GM21390 (cell line): ENCODE measurements at regions not wholly inside any gene's neighbourhood (a gene's known extent, or its start where the extent isn't known, plus 50 kb on each side); places are given as distances from the start of the nearest gene placed in this dataset.
"Not testable (repeated sequence)": the region's sequence is repeated elsewhere in the genome, so short reads cannot be mapped to it uniquely, and the experiment has no call there.

ENCODE experiments used
- ATAC-seq: cut with Tn5 transposase; IDR thresholded peaks from one replicate; pipeline ENCODE4 v1.9.1; 2021; ENCODE audit not compliant: unreplicated experiment

DNA sequence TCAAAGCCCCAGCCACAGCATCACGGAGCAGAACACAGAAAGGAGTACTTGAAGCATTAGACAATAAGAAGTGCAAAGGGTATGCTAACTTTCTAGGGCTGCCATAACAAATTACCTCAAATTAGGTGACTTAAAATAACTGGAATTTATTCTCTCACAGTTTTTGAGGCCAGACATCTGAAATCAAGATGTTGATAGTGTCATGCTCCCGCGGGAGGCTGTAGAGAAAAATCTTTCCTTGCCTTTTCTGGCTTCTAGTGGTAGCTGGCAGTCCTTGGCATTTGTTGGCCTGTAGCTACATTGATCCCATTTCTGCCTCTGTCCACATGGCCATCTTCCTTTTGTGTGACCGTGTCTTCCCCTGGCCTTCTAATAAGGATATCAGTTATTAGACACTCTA, 51.9 kb upstream of the SPDL1 start:
- no peak for ATAC-seq

GRCh38 chr5:169527863-169528262, 55.7 kb upstream of the SPDL1 start:
- ATAC-seq = no peak

GRCh38 chr5:169527066-169527465, 56.5 kb upstream of the SPDL1 start:
- ATAC-seq = no peak

DNA sequence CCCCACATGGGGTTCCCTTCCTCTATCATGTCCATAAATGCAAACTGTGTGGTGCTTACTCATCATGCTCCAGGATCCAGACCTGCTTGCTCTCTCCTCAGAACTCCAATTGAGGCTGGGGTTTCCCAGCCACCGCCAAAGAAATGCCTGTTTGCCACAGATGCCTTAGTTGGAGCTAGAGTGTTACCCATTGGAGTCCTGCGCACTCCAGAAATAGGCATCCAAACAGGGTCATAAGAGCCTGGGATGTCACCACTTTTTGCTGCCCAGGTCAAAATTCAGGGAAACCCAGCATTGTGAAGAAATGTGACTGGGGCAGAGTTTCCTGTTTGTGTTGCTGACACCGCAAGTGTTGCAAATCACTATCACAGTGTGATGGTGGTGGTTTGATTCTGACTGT, 60.7 kb upstream of the SPDL1 start:
- no peak for ATAC-seq

DNA sequence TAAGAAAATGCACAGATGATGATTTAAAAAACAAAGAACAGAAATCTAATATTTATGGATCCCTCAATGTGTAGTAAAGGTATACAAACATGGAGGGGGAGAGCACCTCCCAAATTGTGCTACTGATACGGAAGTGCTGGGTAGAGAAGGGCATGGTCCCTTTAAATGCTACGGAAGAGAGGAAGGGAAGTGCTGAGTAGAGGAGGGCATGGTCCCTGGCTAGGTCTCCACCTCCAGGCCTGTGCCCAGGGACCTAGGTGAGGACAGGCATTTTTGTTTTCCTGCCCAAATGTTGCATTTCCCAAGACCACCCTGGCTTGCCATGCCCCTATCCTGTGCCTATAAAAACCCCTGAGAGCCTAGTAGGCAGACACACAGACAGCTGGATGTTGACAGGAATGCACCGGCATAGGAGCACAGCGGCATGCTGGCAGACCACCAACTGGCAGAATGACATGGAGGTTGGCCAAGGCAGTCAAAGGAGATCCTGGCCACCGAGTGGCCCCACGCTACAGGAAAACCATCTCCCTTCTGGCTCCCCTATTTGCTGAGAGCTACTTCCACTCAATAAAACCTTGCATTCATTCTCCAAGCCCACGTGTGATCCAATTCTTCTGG, 62.1 kb upstream of the SPDL1 start:
- no peak for ATAC-seq

- ATAC-seq = no peak
Observed at GRCh38 chr5:169519358-169519757, 64.2 kb upstream of the SPDL1 start.

DNA sequence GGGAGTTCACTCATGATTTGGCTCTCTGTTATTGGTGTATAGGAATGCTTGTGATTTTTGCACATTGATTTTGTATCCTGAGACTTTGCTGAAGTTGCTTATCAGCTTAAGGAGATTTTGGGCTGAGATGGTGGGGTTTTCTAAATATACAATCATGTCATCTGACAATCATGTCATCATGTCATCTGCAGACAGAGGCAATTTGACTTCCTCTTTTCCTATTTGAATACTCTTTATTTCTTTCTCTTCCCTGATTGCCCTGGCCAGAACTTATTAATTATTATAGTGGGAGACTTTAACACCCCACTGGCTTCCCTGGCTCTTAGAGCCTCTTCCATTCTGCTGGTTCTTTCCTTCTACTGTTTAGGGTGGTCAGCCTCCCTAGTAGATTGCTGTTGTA, 64.8 kb upstream of the SPDL1 start:
- not testable (repeated sequence) for ATAC-seq

DNA sequence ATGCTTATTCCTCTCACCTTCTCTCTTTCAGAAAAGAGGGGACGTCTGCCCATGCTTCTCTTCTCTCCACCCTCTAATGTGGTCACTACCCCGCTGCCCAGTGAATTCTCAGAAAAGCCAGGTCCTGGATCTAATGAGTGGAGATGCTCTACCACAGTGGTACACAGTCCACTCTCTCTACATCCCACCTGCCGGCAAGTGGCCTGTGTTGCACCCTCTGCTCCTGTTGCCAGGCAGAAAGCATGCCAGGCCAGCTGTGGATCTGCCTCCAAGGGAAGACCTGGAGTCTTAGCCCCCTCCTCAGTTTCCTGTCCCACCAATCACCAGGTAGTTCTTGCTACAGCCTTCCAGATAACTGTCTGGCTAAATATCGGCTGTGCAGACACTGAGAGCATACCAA, 71.2 kb upstream of the SPDL1 start:
- ATAC-seq = no peak

- no peak for ATAC-seq
Observed at GRCh38 chr5:169511708-169512107, 71.9 kb upstream of the SPDL1 start.

- ATAC-seq = no peak
Observed at GRCh38 chr5:169507051-169507450, 76.5 kb upstream of the SPDL1 start.

GRCh38 chr5:169503886-169504285, 79.7 kb upstream of the SPDL1 start:
- ATAC-seq = no peak

- no peak for ATAC-seq
Observed at GRCh38 chr5:169499990-169500505, 83.5 kb upstream of the SPDL1 start.

DNA sequence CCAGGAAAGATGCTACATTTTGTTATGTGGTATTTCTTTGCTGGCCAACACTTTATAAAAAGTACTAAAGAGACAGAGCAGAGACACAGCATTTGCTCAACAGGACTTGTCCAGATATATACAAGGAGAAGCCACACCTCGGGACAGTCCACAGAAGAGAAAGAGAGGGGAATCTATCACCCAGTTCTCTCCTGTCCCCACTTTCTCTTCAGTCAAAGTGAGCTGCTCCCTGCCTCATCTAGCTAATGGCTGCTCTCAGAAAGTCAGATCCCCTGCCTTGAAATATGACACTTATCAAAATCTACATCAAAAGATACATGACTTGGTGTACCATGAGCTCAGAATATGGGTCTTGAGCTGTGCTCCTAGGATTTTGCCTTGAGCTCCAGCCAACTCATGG, 86.7 kb upstream of the SPDL1 start:
- ATAC-seq = no peak

GRCh38 chr5:169494941-169495548, 88.5 kb upstream of the SPDL1 start:
- no peak for ATAC-seq

DNA sequence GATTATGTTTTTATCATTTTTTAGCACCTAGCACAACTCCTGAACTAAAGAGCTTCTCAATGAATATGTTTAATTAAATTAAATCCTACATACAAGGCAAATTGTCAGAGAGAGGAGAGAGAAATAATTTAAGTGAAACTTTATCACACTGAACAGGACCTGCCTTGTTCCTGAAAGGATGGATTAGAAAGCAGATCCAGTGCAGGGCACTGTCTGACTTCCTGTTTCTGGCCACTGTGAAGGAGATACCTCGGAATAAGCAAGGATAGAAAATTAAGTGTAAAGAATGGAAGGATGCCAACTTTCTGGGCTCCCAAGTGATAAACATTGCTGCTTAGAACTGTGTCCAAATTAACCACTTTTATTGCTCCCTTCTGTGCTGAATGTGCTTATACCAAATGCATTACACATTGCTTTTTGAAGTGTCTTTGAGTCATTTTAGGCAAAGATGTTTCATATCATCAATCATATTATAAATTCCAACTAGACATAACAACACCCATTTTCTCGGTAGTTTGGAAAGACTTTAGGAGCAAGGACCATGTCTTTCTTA, 89.1 kb upstream of the SPDL1 start:
- ATAC-seq = no peak

DNA sequence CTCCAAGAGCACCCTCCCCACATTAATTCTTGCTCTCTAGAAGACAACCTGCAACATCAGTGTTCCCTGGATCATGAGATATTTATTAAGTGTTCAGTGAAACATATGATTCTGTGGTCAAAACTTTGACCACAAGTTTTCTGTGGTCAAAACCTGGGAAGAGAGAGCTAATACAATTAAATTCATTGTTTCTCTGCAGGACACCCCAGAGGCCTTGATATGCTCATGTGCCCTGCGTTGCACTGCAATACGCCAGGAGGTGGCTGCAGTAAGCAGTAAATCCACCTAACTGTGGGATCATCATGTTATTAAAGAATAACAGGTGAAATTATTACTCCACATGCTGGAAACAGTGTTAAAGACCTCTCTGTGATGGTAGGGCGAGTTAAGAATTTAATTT, 109.3 kb upstream of the SPDL1 start:
- ATAC-seq = no peak

DNA sequence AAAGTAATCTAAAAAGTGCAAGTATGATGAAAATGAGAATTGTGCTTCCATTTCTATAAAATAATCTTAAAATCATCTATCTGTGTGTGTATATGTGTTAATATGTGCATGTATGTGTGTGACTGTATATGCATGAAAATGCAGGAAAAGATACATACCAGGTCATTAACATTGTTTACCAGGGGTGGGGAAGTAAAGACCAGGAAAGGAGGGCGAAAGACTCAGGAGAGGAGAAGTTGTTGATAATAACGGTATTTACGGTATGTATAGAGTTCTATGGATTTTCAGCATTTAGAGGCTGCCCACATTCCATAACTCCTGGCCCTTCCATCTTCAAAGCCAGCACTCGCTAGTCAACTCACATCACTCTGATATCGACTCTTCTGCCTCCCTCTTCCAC, 111.0 kb upstream of the SPDL1 start:
- no peak for ATAC-seq

GRCh38 chr5:169471021-169471420, 112.6 kb upstream of the SPDL1 start:
- no peak for ATAC-seq

DNA sequence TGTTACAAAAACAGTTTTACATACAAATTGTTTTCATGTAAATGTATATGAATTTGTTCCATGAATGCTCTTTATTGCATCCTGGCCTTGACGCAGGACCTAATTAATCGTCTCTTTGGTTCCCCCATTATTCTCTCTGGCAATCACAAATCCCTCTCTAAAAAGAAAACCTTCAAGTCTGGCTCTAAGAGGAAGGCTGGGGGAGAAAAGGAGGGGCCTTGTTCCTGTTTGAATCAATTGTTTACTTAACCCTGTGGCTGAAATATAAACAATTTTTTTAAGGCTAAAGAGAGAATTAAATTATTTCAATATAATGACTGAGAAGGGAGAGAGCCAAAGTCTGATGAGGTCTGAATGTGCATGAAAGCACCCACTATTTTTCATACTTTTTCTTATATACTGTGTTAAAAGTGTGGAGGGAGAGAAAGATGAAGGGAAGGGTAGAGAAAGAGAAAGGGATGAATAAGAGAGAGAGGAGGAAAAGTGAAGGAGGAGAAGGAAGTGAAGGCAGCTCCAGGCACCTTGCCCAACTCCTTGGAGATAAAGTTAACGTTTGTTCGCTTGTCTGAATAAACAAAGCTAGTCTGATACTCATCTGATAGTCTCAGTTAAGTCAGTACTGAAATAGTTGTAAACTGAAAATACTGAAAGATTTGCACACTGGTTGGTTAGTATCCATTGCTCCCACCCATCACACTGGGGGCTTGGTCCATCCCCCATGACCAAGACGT, 116.4 kb upstream of the SPDL1 start:
- ATAC-seq = no peak

- ATAC-seq = no peak
Observed at GRCh38 chr5:169460896-169461295, 122.7 kb upstream of the SPDL1 start.

- no peak for ATAC-seq
Observed at GRCh38 chr5:169460123-169460522, 123.5 kb upstream of the SPDL1 start.

DNA sequence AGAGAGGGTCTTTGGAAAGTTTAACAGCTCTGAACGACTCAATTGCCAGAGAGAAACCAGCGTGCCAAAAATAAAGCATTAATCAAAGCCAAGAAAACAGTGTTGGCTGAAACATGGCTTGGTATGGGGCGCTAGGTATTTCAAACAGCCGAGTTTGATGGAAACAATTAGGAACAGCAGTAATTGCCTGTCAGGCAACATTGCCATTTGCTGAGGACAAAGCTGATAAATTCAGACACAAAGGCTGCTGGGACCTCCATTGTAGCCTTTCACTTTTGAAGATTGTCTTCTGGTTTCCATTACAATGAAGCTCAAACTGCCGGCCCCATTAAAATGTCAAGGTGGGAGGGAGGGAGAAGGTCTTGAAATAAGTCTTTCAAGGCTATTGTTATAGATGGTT, 125.4 kb upstream of the SPDL1 start:
- ATAC-seq = no peak
